ENCODE measurements at regions not wholly inside any gene's neighbourhood (a gene's known extent, or its start where the extent isn't known, plus 50 kb on each side); places are given as distances from the start of the nearest gene placed in this dataset.

DNA sequence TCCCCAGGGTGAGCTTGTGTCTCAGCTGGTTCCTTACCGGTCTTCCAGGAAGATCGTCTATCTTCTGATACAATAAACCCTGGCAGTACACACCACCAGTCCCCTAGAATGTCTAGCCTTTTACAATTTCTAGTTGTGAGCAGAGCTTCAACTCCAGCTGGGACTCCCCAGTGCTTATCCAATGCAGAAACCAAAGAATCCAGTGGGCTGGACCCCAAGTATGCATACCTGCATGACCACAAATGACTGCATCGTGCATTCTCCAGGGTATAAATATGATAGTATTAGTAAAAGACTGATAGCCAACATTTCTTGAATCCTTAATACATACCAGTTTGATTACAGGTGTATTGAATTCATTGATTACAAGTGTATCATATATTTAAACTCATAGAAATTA lies 176.0 kb downstream of the SATB1 start:
- Histone ChIP-seq H3K4me2 (no peak overlapping the region), H3K4me3 (IDR thresholded peaks at IDR 0.05; ENCODE audit: insufficient read depth, low read depth, low read length) (no peak overlapping the region), H4K20me1 (ENCODE audit: insufficient read depth) (no peaks in the 10 kb centered on the region), H2AFZ (ENCODE audit: low read depth) (no peak overlapping the region), H3K27ac (no peak overlapping the region), H3K9ac (no peak overlapping the region), H3K27me3 (ENCODE audit: insufficient read depth, low read depth) (no peaks in the 10 kb centered on the region), H3K79me2 (ENCODE audit: insufficient read depth, low read depth) (no peaks in the 10 kb centered on the region), H3K36me3 (ENCODE audit: insufficient read depth) (no peaks in the 10 kb centered on the region), H3K4me1 (ENCODE audit: low read depth, poor library complexity, severe bottlenecking) (peaks cover 21% of the 10 kb centered on the region)
- TF ChIP-seq, protein P1, sequence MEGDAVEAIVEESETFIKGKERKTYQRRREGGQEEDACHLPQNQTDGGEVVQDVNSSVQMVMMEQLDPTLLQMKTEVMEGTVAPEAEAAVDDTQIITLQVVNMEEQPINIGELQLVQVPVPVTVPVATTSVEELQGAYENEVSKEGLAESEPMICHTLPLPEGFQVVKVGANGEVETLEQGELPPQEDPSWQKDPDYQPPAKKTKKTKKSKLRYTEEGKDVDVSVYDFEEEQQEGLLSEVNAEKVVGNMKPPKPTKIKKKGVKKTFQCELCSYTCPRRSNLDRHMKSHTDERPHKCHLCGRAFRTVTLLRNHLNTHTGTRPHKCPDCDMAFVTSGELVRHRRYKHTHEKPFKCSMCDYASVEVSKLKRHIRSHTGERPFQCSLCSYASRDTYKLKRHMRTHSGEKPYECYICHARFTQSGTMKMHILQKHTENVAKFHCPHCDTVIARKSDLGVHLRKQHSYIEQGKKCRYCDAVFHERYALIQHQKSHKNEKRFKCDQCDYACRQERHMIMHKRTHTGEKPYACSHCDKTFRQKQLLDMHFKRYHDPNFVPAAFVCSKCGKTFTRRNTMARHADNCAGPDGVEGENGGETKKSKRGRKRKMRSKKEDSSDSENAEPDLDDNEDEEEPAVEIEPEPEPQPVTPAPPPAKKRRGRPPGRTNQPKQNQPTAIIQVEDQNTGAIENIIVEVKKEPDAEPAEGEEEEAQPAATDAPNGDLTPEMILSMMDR (conservative IDR thresholded peaks at IDR 0.05; ENCODE audit: low read depth, low read length), result no peak

DNA sequence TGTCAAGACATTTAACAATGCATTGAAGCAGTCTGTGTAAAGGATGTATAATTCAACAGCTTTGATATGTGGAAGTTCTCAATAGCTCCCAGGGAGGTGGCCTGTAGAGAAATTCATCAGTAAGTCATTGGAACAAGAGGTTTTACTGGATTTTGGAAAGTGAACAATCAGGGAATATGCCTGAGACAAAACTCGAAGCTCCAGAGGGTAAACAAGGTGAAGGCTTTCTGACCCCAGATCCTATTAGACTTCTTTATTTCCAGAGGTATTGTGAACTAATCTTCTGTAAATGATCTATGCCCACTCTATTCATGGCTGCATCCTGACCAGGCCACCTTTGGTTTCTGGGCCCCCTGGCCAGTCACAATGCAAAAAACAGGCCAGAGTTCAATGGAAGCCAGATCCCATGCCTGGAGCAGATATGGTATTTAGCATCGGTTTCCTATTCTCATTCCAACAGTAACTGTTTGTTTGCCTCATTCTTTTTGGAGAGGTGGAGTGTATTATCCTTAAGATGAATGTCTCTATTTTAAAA lies 177.3 kb downstream of the SATB1 start:
- Histone ChIP-seq H3K4me1 (ENCODE audit: low read depth, poor library complexity, severe bottlenecking) (peaks cover 21% of the 10 kb centered on the region), H3K36me3 (ENCODE audit: insufficient read depth) (no peaks in the 10 kb centered on the region)

DNA sequence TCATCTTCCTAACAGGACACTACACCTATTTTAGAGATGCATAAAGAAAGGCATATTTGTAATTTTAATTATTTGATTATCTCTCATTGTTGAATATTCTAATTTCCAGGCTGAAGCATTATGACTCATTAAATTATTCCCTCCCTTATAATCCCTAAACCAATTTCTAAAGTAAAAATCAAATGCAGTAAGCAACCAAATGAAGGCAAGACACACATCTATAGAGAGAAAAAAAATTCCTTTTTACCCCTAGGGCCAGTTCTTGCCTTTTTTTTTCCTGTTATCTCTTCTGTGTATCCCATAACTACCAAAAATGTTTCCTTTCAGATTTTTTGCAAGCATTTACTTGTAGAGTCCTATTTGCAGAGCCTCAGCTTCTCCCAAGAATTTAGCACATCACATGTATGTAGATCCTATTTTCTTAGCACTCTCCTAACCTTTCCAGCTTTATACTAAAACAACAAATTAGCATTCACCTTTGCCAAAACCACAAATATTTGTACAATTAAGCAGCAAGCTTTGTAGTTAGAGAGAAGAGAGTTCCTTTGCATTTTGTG lies 177.9 kb downstream of the SATB1 start:
- H3K27ac ChIP-seq, result no peak overlapping the region
- H4K20me1 ChIP-seq (ENCODE audit: insufficient read depth), result no peaks in the 10 kb centered on the region
- H2AFZ ChIP-seq (ENCODE audit: low read depth), result no peak overlapping the region
- H3K27me3 ChIP-seq (ENCODE audit: insufficient read depth, low read depth), result no peaks in the 10 kb centered on the region
- TF ChIP-seq, protein P1 (conservative IDR thresholded peaks at IDR 0.05; ENCODE audit: low read depth, low read length), result no peak
- H3K4me1 ChIP-seq (ENCODE audit: low read depth, poor library complexity, severe bottlenecking), result peaks cover 21% of the 10 kb centered on the region
- H3K9ac ChIP-seq, result no peak overlapping the region
- no peak overlapping the region for H3K4me3 ChIP-seq (IDR thresholded peaks at IDR 0.05; ENCODE audit: insufficient read depth, low read depth, low read length)
- no peaks in the 10 kb centered on the region for H3K79me2 ChIP-seq (ENCODE audit: insufficient read depth, low read depth)
- H3K4me2 ChIP-seq, result no peak overlapping the region
- no peaks in the 10 kb centered on the region for H3K36me3 ChIP-seq (ENCODE audit: insufficient read depth)

More for the DNA sequence above, 177.3 kb downstream of the SATB1 start:
- no peak overlapping the region for H3K9ac ChIP-seq
- H3K4me3 ChIP-seq (IDR thresholded peaks at IDR 0.05; ENCODE audit: insufficient read depth, low read depth, low read length), result no peak overlapping the region
- no peaks in the 10 kb centered on the region for H3K27me3 ChIP-seq (ENCODE audit: insufficient read depth, low read depth)
- no peak overlapping the region for H3K4me2 ChIP-seq
- TF ChIP-seq, protein P1 (conservative IDR thresholded peaks at IDR 0.05; ENCODE audit: low read depth, low read length), result no peak
- H3K27ac ChIP-seq, result no peak overlapping the region
- no peaks in the 10 kb centered on the region for H4K20me1 ChIP-seq (ENCODE audit: insufficient read depth)
- no peaks in the 10 kb centered on the region for H3K79me2 ChIP-seq (ENCODE audit: insufficient read depth, low read depth)
- H2AFZ ChIP-seq (ENCODE audit: low read depth), result no peak overlapping the region

DNA sequence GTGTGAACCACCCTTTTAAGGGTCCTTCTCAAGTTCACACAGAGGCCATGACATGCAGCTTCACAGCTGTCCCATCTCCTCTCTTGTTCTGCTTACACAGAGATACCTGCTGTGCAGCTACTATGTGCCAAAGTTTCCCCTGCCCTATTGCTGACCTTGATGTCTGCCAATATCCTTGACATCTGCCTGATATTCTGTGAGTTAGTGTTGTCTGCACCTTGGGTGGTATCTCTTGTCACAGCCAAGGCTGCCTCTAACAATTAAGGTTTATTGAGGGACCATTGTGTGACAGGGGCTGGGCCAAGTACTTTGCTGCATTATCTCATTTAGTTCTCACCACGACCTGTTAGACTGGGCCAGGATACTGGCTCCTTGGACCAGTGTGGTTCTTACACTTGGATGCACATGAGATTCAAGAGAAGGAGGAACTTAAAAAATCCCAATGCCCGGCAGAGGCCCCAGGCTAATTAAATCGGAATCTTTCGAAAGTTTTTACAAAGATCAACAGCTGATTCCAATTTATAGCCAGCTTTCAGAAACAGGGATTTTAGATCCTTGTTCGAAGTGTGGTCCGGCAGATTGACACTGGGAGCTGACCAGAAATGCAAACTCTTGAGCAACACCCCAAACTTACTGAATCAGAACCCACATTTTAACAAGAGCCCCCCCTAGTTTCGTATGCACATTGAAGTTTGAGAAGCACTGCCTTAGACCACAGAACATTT lies 178.6 kb downstream of the SATB1 start:
- Histone ChIP-seq H3K4me3 (IDR thresholded peaks at IDR 0.05; ENCODE audit: insufficient read depth, low read depth, low read length) (no peak overlapping the region), H3K27me3 (ENCODE audit: insufficient read depth, low read depth) (no peaks in the 10 kb centered on the region), H2AFZ (ENCODE audit: low read depth) (no peak overlapping the region), H3K9ac (no peak overlapping the region), H3K27ac (no peak overlapping the region), H3K4me2 (no peak overlapping the region; the same call in 1 of the 2 replicates), H3K4me1 (ENCODE audit: low read depth, poor library complexity, severe bottlenecking) (peaks cover 21% of the 10 kb centered on the region), H3K36me3 (ENCODE audit: insufficient read depth) (no peaks in the 10 kb centered on the region), H4K20me1 (ENCODE audit: insufficient read depth) (no peaks in the 10 kb centered on the region), H3K79me2 (ENCODE audit: insufficient read depth, low read depth) (no peaks in the 10 kb centered on the region)
- TF ChIP-seq, protein P1 (conservative IDR thresholded peaks at IDR 0.05; ENCODE audit: low read depth, low read length), result no peak
